WI38 (cell line): ENCODE measurements at regions not wholly inside any gene's neighbourhood (a gene's known extent, or its start where the extent isn't known, plus 50 kb on each side); places are given as distances from the start of the nearest gene placed in this dataset.

Experiments used
- H3K4me3 ChIP-seq: 2 replicates; pipeline ENCODE4 v1.5.1; 2011; ENCODE audit warnings: low read depth, mild to moderate bottlenecking, control low read depth, low read length
- CTCF ChIP-seq: IDR thresholded peaks from 2 replicates; pipeline ENCODE4 v1.5.1; 2012; ENCODE audit warnings: low read depth, mild to moderate bottlenecking, control low read depth, low read length

- no peak for TF ChIP-seq CTCF
- no peak overlapping the region for H3K4me3 ChIP-seq
These were observed 395.5 kb upstream of the PROK2 start for GRCh38 chr3:72180405-72180804.

DNA sequence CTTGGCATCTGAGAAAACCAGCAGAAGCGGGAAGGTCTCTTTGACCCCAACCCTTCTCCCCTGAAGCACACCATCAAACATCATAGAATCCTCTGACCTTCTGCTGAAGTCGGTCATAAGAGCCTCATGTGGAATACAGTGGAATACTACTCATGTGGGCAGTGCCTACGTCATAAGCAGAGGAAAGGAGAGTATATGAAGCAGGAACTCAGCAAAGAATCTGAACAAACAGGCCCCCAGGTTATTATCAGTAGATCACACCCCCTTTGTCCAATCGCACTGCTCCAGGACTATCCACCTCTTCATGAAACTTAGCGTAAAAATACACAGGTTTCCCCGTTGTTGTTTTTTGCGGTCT is 394.1 kb upstream of the PROK2 start:
- no peak overlapping the region for H3K4me3 ChIP-seq
- TF ChIP-seq CTCF, result no peak

DNA sequence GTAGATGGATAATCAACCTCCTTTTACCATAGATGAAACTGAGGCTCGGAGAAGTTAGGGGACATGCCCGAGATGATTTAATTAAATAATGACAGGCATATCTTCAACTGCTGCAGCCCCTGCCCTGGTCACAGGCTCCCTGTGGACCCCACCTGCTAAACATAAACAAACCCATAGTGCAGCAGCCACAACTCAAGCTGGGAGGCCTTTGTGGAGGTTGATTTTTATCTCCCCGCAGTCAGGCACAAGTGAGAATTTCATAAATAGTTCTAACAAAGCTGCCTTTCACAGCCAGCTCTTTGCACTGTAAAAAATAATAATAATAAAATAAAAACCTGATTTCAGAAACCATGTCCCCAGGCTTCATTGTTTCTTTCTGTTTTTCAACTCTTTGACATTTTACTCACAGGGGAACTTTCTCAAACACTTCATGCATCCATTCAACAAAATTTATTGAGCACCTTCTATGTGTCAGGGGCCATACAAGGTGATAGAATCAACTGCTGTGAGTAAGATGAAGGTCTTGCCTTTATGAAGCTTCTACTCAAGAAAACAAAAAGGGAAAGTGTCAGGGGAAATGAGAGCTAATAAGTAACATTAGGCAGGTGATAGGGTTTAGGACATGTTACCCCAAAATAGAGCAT is 393.6 kb upstream of the PROK2 start:
- no peak overlapping the region for H3K4me3 ChIP-seq
- TF ChIP-seq CTCF, result no peak

GRCh38 chr3:72177075-72178050 is 392.4 kb upstream of the PROK2 start:
- no peak overlapping the region for H3K4me3 ChIP-seq
- TF ChIP-seq CTCF, result no peak

GRCh38 chr3:72176537-72177041 is 391.6 kb upstream of the PROK2 start:
- no peak for TF ChIP-seq CTCF
- no peak overlapping the region for H3K4me3 ChIP-seq

GRCh38 chr3:72175296-72175858 is 390.4 kb upstream of the PROK2 start:
- no peak overlapping the region for H3K4me3 ChIP-seq
- TF ChIP-seq CTCF, result no peak
